Natural killer cell (primary cell): ENCODE measurements at regions not wholly inside any gene's neighbourhood (a gene's known extent, or its start where the extent isn't known, plus 50 kb on each side); places are given as distances from the start of the nearest gene placed in this dataset.

Source experiments
- ATAC-seq, 3 donors: fragments of 150-1000 bp in 2 of 3; fragments of 200-7000 bp in 1 of 3; cut with Tn5 transposase; 1 replicate in 1 of 3; 2 replicates in 2 of 3; pipeline ENCODE4 v1.10.0; 2021; ENCODE audit warnings: mild to moderate bottlenecking in 2 of 3, moderate library complexity in 2 of 3
- DNase-seq, 2 donors: peaks; one replicate each; pipeline versions ENCODE4 v3.0.0 to v3.0.0-alpha.2; 2013 to 2021; ENCODE audit warnings: mixed read lengths in 1 of 2
- H3K27ac ChIP-seq: one replicate; pipeline ENCODE4 v1.5.1; 2013; ENCODE audit warnings: mild to moderate bottlenecking, low read length
- H3K27me3 ChIP-seq: one replicate; pipeline ENCODE4 v1.6.1; 2013; ENCODE audit warnings: low read length; ENCODE audit not compliant: control insufficient read depth, insufficient read depth
- H3K36me3 ChIP-seq: one replicate; pipeline ENCODE4 v1.6.1; 2013; ENCODE audit warnings: low read length; ENCODE audit not compliant: control insufficient read depth, insufficient read depth
- H3K4me1 ChIP-seq: one replicate; pipeline ENCODE4 v1.6.1; 2013; ENCODE audit warnings: low read length; ENCODE audit not compliant: control insufficient read depth, insufficient read depth
- H3K4me3 ChIP-seq: one replicate; pipeline ENCODE4 v1.5.1; 2013; ENCODE audit warnings: low read length
- H3K9me3 ChIP-seq: one replicate; pipeline ENCODE4 v1.6.1; 2013; ENCODE audit warnings: low read length; ENCODE audit not compliant: control insufficient read depth, insufficient read depth
- H3K27ac Mint-ChIP-seq, 2 donors: one replicate each; pipeline ENCODE4 v1.8.0; 2022; ENCODE audit warnings: mild to moderate bottlenecking in 2 of 2, mixed read lengths in 2 of 2, moderate library complexity in 1 of 2
- H3K27me3 Mint-ChIP-seq, 2 donors: one replicate each; pipeline ENCODE4 v1.8.0; 2022; ENCODE audit warnings: low read depth in 2 of 2, mixed read lengths in 2 of 2
- H3K36me3 Mint-ChIP-seq: one replicate; pipeline ENCODE4 v1.8.0; 2022; ENCODE audit warnings: mixed read lengths
- H3K4me1 Mint-ChIP-seq, 2 donors: one replicate each; pipeline ENCODE4 v1.8.0; 2022; ENCODE audit warnings: mixed read lengths in 2 of 2
- H3K4me3 Mint-ChIP-seq: one replicate; pipeline ENCODE4 v1.8.0; 2022; ENCODE audit warnings: mild to moderate bottlenecking, moderate library complexity, mixed read lengths
- H3K9me3 Mint-ChIP-seq, 2 donors: one replicate each; pipeline ENCODE4 v1.8.0; 2022; ENCODE audit warnings: mixed read lengths in 2 of 2
- CTCF ChIP-seq: fragments of 200-600 bp; IDR thresholded peaks from one replicate; pipeline ENCODE4 v1.8.0; 2022; ENCODE audit warnings: antibody characterized with exemption
- WGBS: methylation state at CpG from one replicate; pipeline ENCODE4 v1.1.7; 2013; ENCODE audit warnings: missing lambda C conversion rate; ENCODE audit not compliant: insufficient coverage; 5-methylcytosine and 5-hydroxymethylcytosine counted together
- intact Hi-C: fragments of 100-400 bp; cut with micrococcal nuclease; formaldehyde crosslinking; loops from one replicate; pipeline ENCODE4 v1.14.2; 2022

DNA sequence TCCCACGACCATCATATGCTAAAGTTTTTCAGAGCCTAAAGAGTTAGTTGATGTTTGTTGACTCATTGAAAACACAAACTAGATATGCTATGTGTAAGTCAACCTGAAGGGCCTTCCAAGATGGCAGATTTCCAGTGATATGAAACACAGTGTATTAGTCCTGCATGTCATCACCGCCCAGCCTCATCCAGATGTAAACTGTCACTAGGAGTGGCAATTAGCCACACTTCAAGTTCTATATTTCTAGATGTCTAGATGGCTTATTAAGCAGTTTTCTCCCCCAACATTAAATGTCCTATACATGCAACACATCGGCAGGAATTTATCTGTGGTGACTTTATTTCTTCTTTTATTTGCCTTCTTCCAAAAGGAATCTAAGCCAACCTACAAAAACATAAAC lies 444.1 kb upstream of the SMIM21 start:
- H3K4me3 Mint-ChIP-seq: no peak overlapping the region
- Histone ChIP-seq H3K4me1 (no peaks in the 10 kb centered on the region), H3K9me3 (no peaks in the 10 kb centered on the region), H3K36me3 (no peaks in the 10 kb centered on the region), H3K27me3 (no peaks in the 10 kb centered on the region), H3K4me3 (no peak overlapping the region), H3K27ac (no peak overlapping the region)
- ATAC-seq: no peak
- no peak overlapping the region for H3K27ac Mint-ChIP-seq
- TF ChIP-seq CTCF: no peak
- no peaks in the 10 kb centered on the region for H3K4me1 Mint-ChIP-seq
- no peaks in the 10 kb centered on the region for H3K36me3 Mint-ChIP-seq
- 100% methylated on average over 2 of the region's 3 CpGs for WGBS
- peaks cover 0 to 3% of the 10 kb centered on the region in 2 donors for H3K9me3 Mint-ChIP-seq
- DNase-seq: no peak
- no peaks in the 10 kb centered on the region for H3K27me3 Mint-ChIP-seq
- intact Hi-C loops: no loop called here

DNA sequence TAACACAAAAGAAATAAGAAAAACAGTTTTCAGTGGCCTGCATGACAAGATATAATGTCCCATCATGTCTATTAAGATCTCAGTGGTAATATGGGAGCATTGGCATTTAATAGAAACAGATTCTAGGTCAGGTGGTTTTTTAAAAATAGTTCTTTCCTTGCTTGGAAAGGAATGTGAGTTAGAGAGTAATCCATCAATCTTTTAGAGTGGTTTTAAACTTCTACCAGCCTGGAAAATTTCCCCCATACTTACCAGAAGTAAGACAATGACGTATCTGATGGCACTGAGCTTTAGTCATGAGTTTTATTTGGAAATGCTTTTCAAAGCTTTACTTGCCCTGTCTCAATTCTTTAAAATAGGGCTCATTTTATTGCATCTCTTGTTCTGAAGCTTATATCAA lies 441.7 kb upstream of the SMIM21 start:
- WGBS: 80% methylated on average over 1 of the region's 1 CpG
- no peaks in the 10 kb centered on the region for H3K36me3 ChIP-seq
- intact Hi-C loops: no loop called here
- H3K9me3 ChIP-seq: no peaks in the 10 kb centered on the region
- no peaks in the 10 kb centered on the region for H3K4me1 ChIP-seq
- TF ChIP-seq CTCF: no peak
- no peaks in the 10 kb centered on the region for H3K36me3 Mint-ChIP-seq
- H3K27me3 Mint-ChIP-seq: no peaks in the 10 kb centered on the region
- H3K4me1 Mint-ChIP-seq: no peaks in the 10 kb centered on the region
- no peak overlapping the region for H3K4me3 Mint-ChIP-seq
- no peak overlapping the region for H3K27ac ChIP-seq
- DNase-seq (no peak), ATAC-seq (no peak)
- no peaks in the 10 kb centered on the region for H3K27me3 ChIP-seq
- no peak overlapping the region for H3K27ac Mint-ChIP-seq
- H3K4me3 ChIP-seq: no peak overlapping the region
- no peaks in the 10 kb centered on the region for H3K9me3 Mint-ChIP-seq

GRCh38 chr18:75868031-75868430 lies 440.5 kb upstream of the SMIM21 start:
- no peak overlapping the region for H3K27ac Mint-ChIP-seq
- no peak overlapping the region for H3K4me3 ChIP-seq
- no peak overlapping the region for H3K4me3 Mint-ChIP-seq
- H3K4me1 Mint-ChIP-seq: no peaks in the 10 kb centered on the region
- no peaks in the 10 kb centered on the region for H3K36me3 ChIP-seq
- H3K9me3 ChIP-seq: no peaks in the 10 kb centered on the region
- H3K27ac ChIP-seq: no peak overlapping the region
- no peaks in the 10 kb centered on the region for H3K9me3 Mint-ChIP-seq
- H3K27me3 Mint-ChIP-seq: no peaks in the 10 kb centered on the region
- intact Hi-C loops: no loop called here
- H3K4me1 ChIP-seq: no peaks in the 10 kb centered on the region
- DNase-seq (no peak), ATAC-seq (no peak)
- no peak for TF ChIP-seq CTCF
- 90% methylated on average over 9 of the region's 9 CpGs for WGBS
- no peaks in the 10 kb centered on the region for H3K27me3 ChIP-seq
- no peaks in the 10 kb centered on the region for H3K36me3 Mint-ChIP-seq

- Mint-ChIP-seq H3K27ac (no peak overlapping the region), H3K9me3 (peaks cover 3 to 6% of the 10 kb centered on the region in 2 donors), H3K4me1 (no peaks in the 10 kb centered on the region), H3K27me3 (peaks cover 8 to 13% of the 10 kb centered on the region in 2 donors), H3K36me3 (no peaks in the 10 kb centered on the region), H3K4me3 (no peak overlapping the region)
- DNase-seq (no peak), ATAC-seq (no peak)
- TF ChIP-seq CTCF: no peak
- Histone ChIP-seq H3K9me3 (no peaks in the 10 kb centered on the region), H3K36me3 (no peaks in the 10 kb centered on the region), H3K4me3 (no peak overlapping the region), H3K27ac (no peak overlapping the region), H3K4me1 (no peaks in the 10 kb centered on the region), H3K27me3 (no peaks in the 10 kb centered on the region)
- intact Hi-C loops: no loop called here
- WGBS: 95% methylated on average over 5 of the region's 6 CpGs
Measured at GRCh38 chr18:75865639-75866038, 438.1 kb upstream of the SMIM21 start.
